Suprapubic skin (tissue), 4 donors: ENCODE measurements at regions not wholly inside any gene's neighbourhood (a gene's known extent, or its start where the extent isn't known, plus 50 kb on each side); places are given as distances from the start of the nearest gene placed in this dataset.

Experiments used
- DNase-seq, 2 donors: peaks; one replicate each; pipeline ENCODE4 v3.0.0-alpha.2; 2019; ENCODE audit warnings: low spot score in 2 of 2
- H3K27ac ChIP-seq: fragments of 200-600 bp; sonication (generic); one replicate; pipeline ENCODE4 v1.5.1; 2019
- H3K27me3 ChIP-seq: fragments of 200-600 bp; sonication (generic); one replicate; pipeline ENCODE4 v1.5.1; 2019
- H3K36me3 ChIP-seq: fragments of 200-600 bp; sonication (generic); one replicate; pipeline ENCODE4 v1.5.1; 2019
- H3K4me1 ChIP-seq: fragments of 200-600 bp; sonication (generic); one replicate; pipeline ENCODE4 v1.5.1; 2019
- H3K4me3 ChIP-seq: fragments of 200-600 bp; sonication (generic); one replicate; pipeline ENCODE4 v1.5.1; 2019; ENCODE audit warnings: mild to moderate bottlenecking
- H3K9me3 ChIP-seq: fragments of 200-600 bp; sonication (generic); one replicate; pipeline ENCODE4 v1.5.1; 2019
- CTCF ChIP-seq, 2 donors: fragments of 200-600 bp in 1 of 2; fragments of 450-650 bp in 1 of 2; sonication (generic) in 1 of 2; IDR thresholded peaks; one replicate each; pipeline ENCODE4 v1.5.1; 2016 to 2019; ENCODE audit warnings: antibody characterized with exemption in 2 of 2, mild to moderate bottlenecking in 1 of 2, moderate library complexity in 1 of 2
- EP300 ChIP-seq: sonication (generic); formaldehyde crosslinking; IDR thresholded peaks from one replicate; pipeline ENCODE4 v1.6.1; 2017; ENCODE audit warnings: antibody characterized with exemption
- POLR2A ChIP-seq, 2 donors: fragments of 450-650 bp; IDR thresholded peaks; one replicate each; pipeline ENCODE4 v1.6.1; 2017; ENCODE audit warnings: antibody characterized with exemption in 2 of 2, mild to moderate bottlenecking in 2 of 2, moderate library complexity in 2 of 2
- POLR2AphosphoS5 ChIP-seq, 3 donors: sonication (generic); formaldehyde crosslinking; IDR thresholded peaks; one replicate each; pipeline ENCODE4 v1.6.1; 2017; ENCODE audit warnings: antibody characterized with exemption in 3 of 3
- WGBS: methylation state at CpG from one replicate; pipeline ENCODE4 v1.1.5; 2018; 5-methylcytosine and 5-hydroxymethylcytosine counted together

- 75% methylated on average over 5 of the region's 5 CpGs for WGBS
- no peak overlapping the region for H3K4me3 ChIP-seq
- no peak overlapping the region for H3K27ac ChIP-seq
- no peaks in the 10 kb centered on the region for H3K9me3 ChIP-seq
- H3K4me1 ChIP-seq = no peaks in the 10 kb centered on the region
- H3K36me3 ChIP-seq = no peaks in the 10 kb centered on the region
- no peaks in the 10 kb centered on the region for H3K27me3 ChIP-seq
- no peak for TF ChIP-seq POLR2AphosphoS5 (IDR thresholded peaks at IDR 0.05)
- TF ChIP-seq EP300 = no peak
- no peak for TF ChIP-seq POLR2A (IDR thresholded peaks at IDR 0.05)
- TF ChIP-seq CTCF (IDR thresholded peaks at IDR 0.05) = no peak
- DNase-seq = no peak
These were observed 427.3 kb downstream of the MFSD1 start for GRCh38 chr3:159229116-159229680.

GRCh38 chr3:159232966-159233365, 431.1 kb downstream of the MFSD1 start:
- H3K4me3 ChIP-seq = no peak overlapping the region
- WGBS = 65% methylated on average over 4 of the region's 4 CpGs
- no peaks in the 10 kb centered on the region for H3K4me1 ChIP-seq
- TF ChIP-seq CTCF (IDR thresholded peaks at IDR 0.05) (no peak), POLR2AphosphoS5 (IDR thresholded peaks at IDR 0.05) (no peak), POLR2A (IDR thresholded peaks at IDR 0.05) (no peak), EP300 (no peak)
- no peaks in the 10 kb centered on the region for H3K36me3 ChIP-seq
- no peaks in the 10 kb centered on the region for H3K9me3 ChIP-seq
- no peak for DNase-seq
- H3K27me3 ChIP-seq = no peaks in the 10 kb centered on the region
- H3K27ac ChIP-seq = no peak overlapping the region

GRCh38 chr3:159233734-159234133, 431.9 kb downstream of the MFSD1 start:
- 74% methylated on average over 2 of the region's 2 CpGs for WGBS
- Histone ChIP-seq H3K4me1 (no peaks in the 10 kb centered on the region), H3K27me3 (no peaks in the 10 kb centered on the region), H3K9me3 (no peaks in the 10 kb centered on the region), H3K4me3 (no peak overlapping the region), H3K36me3 (no peaks in the 10 kb centered on the region), H3K27ac (no peak overlapping the region)
- no peak for DNase-seq
- TF ChIP-seq POLR2AphosphoS5 (IDR thresholded peaks at IDR 0.05) = no peak
- TF ChIP-seq CTCF (IDR thresholded peaks at IDR 0.05) = no peak
- no peak for TF ChIP-seq EP300
- no peak for TF ChIP-seq POLR2A (IDR thresholded peaks at IDR 0.05)

GRCh38 chr3:159234306-159234705, 432.5 kb downstream of the MFSD1 start:
- Histone ChIP-seq H3K9me3 (no peaks in the 10 kb centered on the region), H3K4me1 (no peaks in the 10 kb centered on the region), H3K4me3 (no peak overlapping the region), H3K36me3 (no peaks in the 10 kb centered on the region), H3K27ac (no peak overlapping the region), H3K27me3 (no peaks in the 10 kb centered on the region)
- DNase-seq = no peak
- WGBS = 37% methylated on average over 3 of the region's 3 CpGs
- TF ChIP-seq EP300 (no peak), POLR2AphosphoS5 (IDR thresholded peaks at IDR 0.05) (no peak)

- Histone ChIP-seq H3K27me3 (no peaks in the 10 kb centered on the region), H3K4me3 (no peak overlapping the region), H3K4me1 (no peaks in the 10 kb centered on the region), H3K36me3 (no peaks in the 10 kb centered on the region), H3K9me3 (no peaks in the 10 kb centered on the region), H3K27ac (no peak overlapping the region)
- DNase-seq = no peak
- WGBS = 75% methylated on average over 1 of the region's 1 CpG
- TF ChIP-seq CTCF (IDR thresholded peaks at IDR 0.05) (no peak), POLR2AphosphoS5 (IDR thresholded peaks at IDR 0.05) (no peak), POLR2A (IDR thresholded peaks at IDR 0.05) (no peak), EP300 (no peak)
These were observed 434.5 kb downstream of the MFSD1 start for GRCh38 chr3:159236321-159236720.

- Histone ChIP-seq H3K36me3 (no peaks in the 10 kb centered on the region), H3K4me3 (no peak overlapping the region), H3K27ac (no peak overlapping the region), H3K27me3 (no peaks in the 10 kb centered on the region), H3K4me1 (no peaks in the 10 kb centered on the region), H3K9me3 (no peaks in the 10 kb centered on the region)
- TF ChIP-seq POLR2A (IDR thresholded peaks at IDR 0.05) = no peak
- TF ChIP-seq CTCF (IDR thresholded peaks at IDR 0.05) = no peak
- no peak for TF ChIP-seq POLR2AphosphoS5 (IDR thresholded peaks at IDR 0.05)
- TF ChIP-seq EP300 = no peak
- no peak for DNase-seq
- WGBS = 79% methylated on average over 3 of the region's 3 CpGs
These were observed 435.4 kb downstream of the MFSD1 start for GRCh38 chr3:159237226-159237625.
